WI38 (cell line): ENCODE measurements at regions not wholly inside any gene's neighbourhood (a gene's known extent, or its start where the extent isn't known, plus 50 kb on each side); places are given as distances from the start of the nearest gene placed in this dataset.

ENCODE experiments used
- H3K4me3 ChIP-seq: 2 replicates; pipeline ENCODE4 v1.5.1; 2011; ENCODE audit warnings: low read depth, mild to moderate bottlenecking, control low read depth, low read length
- TF ChIP-seq, protein P1 (sequence below): IDR thresholded peaks from 2 replicates; pipeline ENCODE4 v1.5.1; 2012; ENCODE audit warnings: low read depth, mild to moderate bottlenecking, control low read depth, low read length

DNA sequence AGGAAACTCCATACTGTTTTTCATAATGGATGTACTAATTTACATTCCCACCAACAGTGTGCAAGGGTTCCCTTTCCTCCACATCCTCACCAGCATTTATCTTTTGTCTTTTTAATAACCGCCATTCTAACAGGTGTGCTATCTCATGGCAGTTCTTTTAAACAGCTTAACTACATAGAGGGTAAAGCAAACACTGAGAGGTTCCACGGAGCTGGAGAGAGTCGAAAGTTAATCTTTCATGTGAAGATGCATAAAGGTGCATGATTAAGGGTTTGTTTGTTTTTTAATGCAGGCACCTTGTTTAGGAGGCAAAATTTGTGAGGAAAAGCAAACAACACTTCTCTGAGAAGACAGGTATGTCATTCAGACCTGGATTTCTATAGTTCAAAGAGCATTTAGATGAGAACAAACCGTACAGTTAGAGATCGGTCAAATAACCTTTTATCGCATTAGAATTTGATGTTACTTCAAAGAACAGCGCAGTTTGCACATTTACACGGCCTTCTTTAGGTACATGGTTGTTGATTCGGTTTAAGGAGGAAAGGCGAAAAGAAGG lies 193.9 kb downstream of the RBM26 start:
- TF ChIP-seq, protein P1, sequence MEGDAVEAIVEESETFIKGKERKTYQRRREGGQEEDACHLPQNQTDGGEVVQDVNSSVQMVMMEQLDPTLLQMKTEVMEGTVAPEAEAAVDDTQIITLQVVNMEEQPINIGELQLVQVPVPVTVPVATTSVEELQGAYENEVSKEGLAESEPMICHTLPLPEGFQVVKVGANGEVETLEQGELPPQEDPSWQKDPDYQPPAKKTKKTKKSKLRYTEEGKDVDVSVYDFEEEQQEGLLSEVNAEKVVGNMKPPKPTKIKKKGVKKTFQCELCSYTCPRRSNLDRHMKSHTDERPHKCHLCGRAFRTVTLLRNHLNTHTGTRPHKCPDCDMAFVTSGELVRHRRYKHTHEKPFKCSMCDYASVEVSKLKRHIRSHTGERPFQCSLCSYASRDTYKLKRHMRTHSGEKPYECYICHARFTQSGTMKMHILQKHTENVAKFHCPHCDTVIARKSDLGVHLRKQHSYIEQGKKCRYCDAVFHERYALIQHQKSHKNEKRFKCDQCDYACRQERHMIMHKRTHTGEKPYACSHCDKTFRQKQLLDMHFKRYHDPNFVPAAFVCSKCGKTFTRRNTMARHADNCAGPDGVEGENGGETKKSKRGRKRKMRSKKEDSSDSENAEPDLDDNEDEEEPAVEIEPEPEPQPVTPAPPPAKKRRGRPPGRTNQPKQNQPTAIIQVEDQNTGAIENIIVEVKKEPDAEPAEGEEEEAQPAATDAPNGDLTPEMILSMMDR: no peak

DNA sequence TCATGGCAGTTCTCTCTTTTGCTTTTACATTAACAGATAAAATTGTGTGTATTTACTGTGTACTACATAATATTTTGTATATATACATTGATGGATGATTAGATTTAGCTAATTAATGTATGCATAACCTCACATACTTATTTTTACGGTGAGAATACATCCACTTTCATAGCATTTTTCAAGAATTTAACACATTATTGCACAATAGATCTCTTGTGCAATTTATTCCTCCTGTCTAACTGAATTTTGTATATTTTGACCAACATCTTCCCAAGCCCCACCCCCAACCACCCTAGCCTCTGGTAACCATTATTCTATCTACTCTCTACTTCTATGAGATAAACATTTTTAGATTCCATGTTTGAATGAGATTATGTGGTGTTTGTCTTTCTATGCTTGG lies 194.7 kb downstream of the RBM26 start:
- TF ChIP-seq, protein P1: no peak
- H3K4me3 ChIP-seq: no peak overlapping the region

More for the DNA sequence above, 193.9 kb downstream of the RBM26 start:
- H3K4me3 ChIP-seq: no peak overlapping the region

DNA sequence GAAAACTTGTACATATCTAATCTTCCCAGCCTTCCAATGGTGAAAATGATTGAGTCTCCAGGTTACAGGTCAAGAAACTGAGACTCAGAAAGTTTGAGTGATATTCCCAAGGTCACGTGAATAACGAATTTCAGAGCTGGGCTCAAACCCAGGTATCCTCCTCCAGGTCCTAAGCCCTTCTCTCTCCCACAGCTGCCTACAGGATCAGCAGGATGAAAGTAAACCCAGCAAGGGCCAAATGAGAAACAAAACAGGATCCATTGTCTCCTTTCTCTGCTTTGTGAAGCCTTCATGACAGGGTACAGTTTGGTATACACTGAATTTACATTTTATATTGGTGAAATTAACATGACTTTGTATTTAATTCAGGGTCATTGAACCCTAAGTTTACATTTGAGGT lies 208.1 kb downstream of the RBM26 start:
- TF ChIP-seq, protein P1: no peak
- H3K4me3 ChIP-seq: no peak overlapping the region

DNA sequence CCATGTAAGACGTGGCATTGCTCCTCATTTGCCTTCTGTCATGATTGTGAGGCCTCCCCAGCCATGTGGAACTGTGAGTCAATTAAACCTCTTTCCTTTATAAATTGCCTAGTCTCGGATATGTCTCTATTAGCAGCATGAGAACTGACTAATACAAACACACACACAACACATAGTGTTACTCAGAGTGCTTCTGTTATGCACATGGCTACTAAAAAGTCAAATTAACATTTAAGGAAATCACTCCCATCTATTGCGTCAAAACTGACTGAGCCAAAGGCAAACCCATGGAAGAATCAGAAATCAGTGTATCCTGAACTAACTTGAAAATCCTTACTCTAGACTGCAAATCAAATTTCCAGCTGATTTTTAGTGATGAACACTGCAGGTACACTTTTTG lies 209.2 kb downstream of the RBM26 start:
- TF ChIP-seq, protein P1: no peak
- H3K4me3 ChIP-seq: no peak overlapping the region

DNA sequence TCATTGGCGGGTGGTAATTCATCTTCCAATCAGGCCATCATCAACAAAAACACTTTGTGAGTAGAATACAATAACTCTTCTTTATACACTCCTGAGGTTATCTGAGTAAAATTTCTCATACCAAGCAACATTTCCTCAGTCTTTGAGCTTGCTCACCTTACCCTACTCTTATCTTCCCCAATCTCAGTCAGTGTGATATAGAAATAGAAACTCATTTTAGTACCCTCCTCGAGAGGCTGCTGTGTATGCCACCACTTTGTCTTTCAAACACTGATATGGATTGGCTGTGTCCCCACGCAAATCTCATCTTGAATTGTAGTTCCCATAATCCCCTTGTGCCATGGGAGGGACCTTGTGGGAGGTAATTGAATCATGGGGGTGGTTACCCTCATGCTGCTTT lies 209.7 kb downstream of the RBM26 start:
- no peak overlapping the region for H3K4me3 ChIP-seq
- TF ChIP-seq, protein P1: no peak

DNA sequence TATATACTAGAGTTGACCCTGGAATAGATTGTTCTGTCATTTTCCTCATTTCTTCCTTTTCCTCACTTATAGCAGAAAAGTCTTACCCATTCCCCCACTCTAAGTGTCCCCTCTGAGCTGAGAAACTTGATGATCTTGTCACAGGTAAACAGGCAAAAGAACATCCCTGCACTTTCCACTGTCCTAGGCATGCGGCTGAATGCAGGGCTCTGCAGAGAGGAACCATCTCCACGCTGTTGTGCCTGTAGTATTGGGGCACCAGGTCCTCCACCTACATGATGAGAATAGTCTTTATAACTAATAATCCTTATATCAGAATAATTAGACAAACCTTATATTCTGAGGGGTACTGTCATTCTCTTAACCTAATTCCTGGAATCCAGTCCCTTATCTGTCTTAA lies 211.3 kb downstream of the RBM26 start:
- no peak overlapping the region for H3K4me3 ChIP-seq
- TF ChIP-seq, protein P1: no peak

DNA sequence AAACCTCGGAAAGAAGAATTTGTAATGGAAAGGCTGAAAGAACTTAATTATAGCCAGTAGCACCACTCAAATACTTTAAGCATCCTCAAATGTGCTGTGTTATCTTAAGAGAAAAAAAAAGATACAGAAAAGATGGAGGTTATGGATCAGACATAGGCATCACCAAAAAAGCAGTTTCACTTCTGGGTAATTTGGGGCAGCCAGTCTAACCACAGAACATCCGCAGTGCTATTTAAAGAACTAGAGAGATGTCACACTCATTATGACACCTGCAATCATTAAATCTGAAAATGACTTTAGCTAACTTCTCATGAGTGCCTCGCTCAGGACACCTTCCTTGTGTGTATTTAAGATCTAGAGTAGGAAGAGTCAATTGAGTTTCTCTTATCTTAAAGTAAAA lies 211.8 kb downstream of the RBM26 start:
- no peak overlapping the region for H3K4me3 ChIP-seq
- TF ChIP-seq, protein P1: no peak
